GM12891 (cell line): ENCODE measurements at regions not wholly inside any gene's neighbourhood (a gene's known extent, or its start where the extent isn't known, plus 50 kb on each side); places are given as distances from the start of the nearest gene placed in this dataset.

Experiments used
- PAX5 ChIP-seq: IDR thresholded peaks from 2 replicates; pipeline ENCODE4 v1.6.1; 2011; ENCODE audit warnings: low read length, moderate library complexity, mild to moderate bottlenecking; ENCODE audit not compliant: insufficient read depth, severe bottlenecking
- POLR2A ChIP-seq: IDR thresholded peaks from 2 replicates; pipeline ENCODE4 v1.6.1; 2011; ENCODE audit warnings: low read depth, low read length, control low read depth
- POLR2AphosphoS5 ChIP-seq: IDR thresholded peaks from 2 replicates; pipeline ENCODE4 v1.6.1; 2011; ENCODE audit warnings: low read depth, low read length, control low read depth
- POU2F2 ChIP-seq: IDR thresholded peaks from 2 replicates; pipeline ENCODE4 v1.6.1; 2011; ENCODE audit warnings: low read depth, mild to moderate bottlenecking, control low read depth, low read length, moderate library complexity
- SPI1 ChIP-seq: IDR thresholded peaks from 2 replicates; pipeline ENCODE4 v1.6.1; 2011; ENCODE audit warnings: low read depth, low read length, control low read depth
- TAF1 ChIP-seq: IDR thresholded peaks from 2 replicates; pipeline ENCODE4 v1.6.1; 2011; ENCODE audit warnings: low read depth, low read length, control low read depth

DNA sequence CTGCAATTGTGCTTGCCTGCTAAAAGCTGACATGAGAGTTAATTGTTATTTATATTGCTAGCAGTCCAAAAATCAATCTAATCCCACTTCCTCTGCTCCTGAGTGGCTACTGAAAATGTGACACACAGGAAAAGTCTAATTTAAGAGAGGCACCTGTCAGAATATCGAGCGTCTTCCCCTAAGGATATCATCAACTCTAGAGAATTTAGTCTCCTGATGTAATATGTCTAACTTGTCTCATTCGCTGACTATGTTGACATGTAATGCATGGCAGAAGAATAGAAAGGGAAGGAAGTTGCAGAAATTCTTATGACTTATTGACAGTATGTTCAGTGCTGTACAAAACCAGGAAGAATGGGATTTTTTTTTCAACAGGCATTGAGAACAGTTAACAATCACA, 893.4 kb upstream of the CDH8 start:
- TF ChIP-seq POLR2AphosphoS5: no peak
- no peak for TF ChIP-seq POLR2A
- TF ChIP-seq SPI1: no peak
- no peak for TF ChIP-seq TAF1
- no peak for TF ChIP-seq POU2F2
- TF ChIP-seq PAX5: no peak
